Right lobe of liver (tissue), 6 donors: ENCODE measurements at regions not wholly inside any gene's neighbourhood (a gene's known extent, or its start where the extent isn't known, plus 50 kb on each side); places are given as distances from the start of the nearest gene placed in this dataset.

Experiments used
- ATAC-seq, 4 donors: fragments of 200-7000 bp; cut with Tn5 transposase; one replicate each; pipeline ENCODE4 v1.9.1; 2020; ENCODE audit warnings: mild to moderate bottlenecking in 4 of 4, moderate library complexity in 4 of 4
- DNase-seq, 3 donors: peaks; one replicate each; pipeline ENCODE4 v3.0.0-alpha.2; 2020
- H3K27ac ChIP-seq, 3 donors: fragments of 200-600 bp; one replicate each; pipeline ENCODE4 v1.8.0; 2022
- H3K27me3 ChIP-seq, 2 donors: fragments of 200-600 bp; one replicate each; pipeline ENCODE4 v1.8.0; 2022
- H3K36me3 ChIP-seq, 4 donors: fragments of 200-600 bp; sonication (generic) in 1 of 4; one replicate each; pipeline versions ENCODE4 v1.5.1 to v1.8.0; 2017 to 2022; ENCODE audit warnings: control low read depth in 1 of 4
- H3K4me1 ChIP-seq, 4 donors: fragments of 200-600 bp; sonication (generic) in 1 of 4; one replicate each; pipeline versions ENCODE4 v1.5.1 to v1.8.0; 2017 to 2022; ENCODE audit warnings: control low read depth in 1 of 4
- H3K4me3 ChIP-seq, 3 donors: fragments of 200-600 bp; one replicate each; pipeline ENCODE4 v1.8.0; 2022
- H3K9me3 ChIP-seq, 4 donors: fragments of 200-600 bp; sonication (generic) in 1 of 4; one replicate each; pipeline versions ENCODE4 v1.5.1 to v1.8.0; 2017 to 2022; ENCODE audit warnings: control low read depth in 1 of 4
- POLR2A ChIP-seq: fragments of 450-650 bp; IDR thresholded peaks from one replicate; pipeline ENCODE4 v1.6.1; 2017; ENCODE audit warnings: antibody characterized with exemption, mild to moderate bottlenecking
- WGBS: methylation state at CpG from one replicate; pipeline ENCODE4 v1.1.6; 2018; ENCODE audit warnings: low coverage, low lambda C conversion rate; ENCODE audit not compliant: insufficient coverage; ENCODE audit errors: missing lambda C conversion rate; 5-methylcytosine and 5-hydroxymethylcytosine counted together
- intact Hi-C, 2 donors: fragments of 100-400 bp; cut with DNase I; formaldehyde crosslinking; loops; one replicate each; pipeline versions ENCODE4 v1.11.2 to v1.14.1; 2022
- TF ChIP-seq, protein P1 (sequence below), 4 donors: fragments of 200-600 bp in 3 of 4; fragments of 450-650 bp in 1 of 4; IDR thresholded peaks; one replicate each; pipeline versions ENCODE4 v1.5.1 to v1.8.0; 2016 to 2022; ENCODE audit warnings: antibody characterized with exemption in 4 of 4, mild to moderate bottlenecking in 2 of 4
- donor health status: DM: no; HTN: yes; CAD: no.
- donor health status: DM: no; HTN: no; CAD: no.
- donor health status: DM: no; HTN: no; CAD: no.
- donor health status: DM: no; HTN: yes; CAD: no.
- donor health status: DM: no; HTN: yes; CAD: no.

DNA sequence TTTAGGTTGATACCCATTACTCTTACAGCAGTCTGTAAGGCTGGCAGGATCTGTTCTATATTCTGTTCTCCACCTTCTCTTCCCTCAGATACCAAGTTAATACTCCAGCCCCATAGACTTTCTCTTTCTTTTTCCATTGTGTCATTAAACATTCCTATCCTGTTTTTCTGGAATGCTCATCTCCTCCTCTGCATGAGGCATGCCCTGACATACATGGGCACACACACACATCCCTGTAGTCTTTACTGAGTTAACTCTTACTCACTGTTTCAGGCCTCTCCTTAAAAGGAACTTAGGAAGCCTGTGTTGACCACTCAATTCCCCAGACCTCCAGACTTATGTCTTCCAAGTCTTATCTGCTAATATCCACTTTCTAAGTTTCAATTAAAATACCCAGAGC is 476.8 kb downstream of the METTL15 start:
- TF ChIP-seq, protein P1, sequence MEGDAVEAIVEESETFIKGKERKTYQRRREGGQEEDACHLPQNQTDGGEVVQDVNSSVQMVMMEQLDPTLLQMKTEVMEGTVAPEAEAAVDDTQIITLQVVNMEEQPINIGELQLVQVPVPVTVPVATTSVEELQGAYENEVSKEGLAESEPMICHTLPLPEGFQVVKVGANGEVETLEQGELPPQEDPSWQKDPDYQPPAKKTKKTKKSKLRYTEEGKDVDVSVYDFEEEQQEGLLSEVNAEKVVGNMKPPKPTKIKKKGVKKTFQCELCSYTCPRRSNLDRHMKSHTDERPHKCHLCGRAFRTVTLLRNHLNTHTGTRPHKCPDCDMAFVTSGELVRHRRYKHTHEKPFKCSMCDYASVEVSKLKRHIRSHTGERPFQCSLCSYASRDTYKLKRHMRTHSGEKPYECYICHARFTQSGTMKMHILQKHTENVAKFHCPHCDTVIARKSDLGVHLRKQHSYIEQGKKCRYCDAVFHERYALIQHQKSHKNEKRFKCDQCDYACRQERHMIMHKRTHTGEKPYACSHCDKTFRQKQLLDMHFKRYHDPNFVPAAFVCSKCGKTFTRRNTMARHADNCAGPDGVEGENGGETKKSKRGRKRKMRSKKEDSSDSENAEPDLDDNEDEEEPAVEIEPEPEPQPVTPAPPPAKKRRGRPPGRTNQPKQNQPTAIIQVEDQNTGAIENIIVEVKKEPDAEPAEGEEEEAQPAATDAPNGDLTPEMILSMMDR (IDR thresholded peaks at IDR 0.05), result no peak
- no peak for TF ChIP-seq POLR2A
- intact Hi-C loops, result no loop called here
- no peaks in the 10 kb centered on the region for H3K9me3 ChIP-seq
- no peak overlapping the region for H3K4me3 ChIP-seq
- ATAC-seq (no peak), DNase-seq (no peak)
- H3K36me3 ChIP-seq, result no peaks in the 10 kb centered on the region
- no peak overlapping the region for H3K27ac ChIP-seq
- no peaks in the 10 kb centered on the region for H3K27me3 ChIP-seq
- no peaks in the 10 kb centered on the region for H3K4me1 ChIP-seq

DNA sequence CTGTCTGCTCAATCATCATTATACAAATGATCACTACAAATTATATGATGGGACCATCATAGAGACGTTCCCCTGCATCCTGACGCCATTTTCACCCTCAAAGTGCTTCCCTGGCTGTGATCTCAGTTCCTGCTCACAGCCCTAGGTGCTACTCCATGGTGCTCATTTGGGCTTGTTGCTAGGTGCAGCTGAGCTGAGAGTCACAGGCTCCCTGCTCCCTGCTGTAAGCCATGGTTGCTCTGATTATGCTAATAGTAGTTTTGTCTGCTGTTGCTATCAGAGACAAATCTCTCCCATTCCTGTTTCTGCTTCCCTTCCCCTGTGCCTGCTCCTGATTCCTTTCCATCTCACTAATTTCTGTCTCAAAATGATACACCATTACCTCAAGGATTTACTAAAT is 474.3 kb downstream of the METTL15 start:
- no peaks in the 10 kb centered on the region for H3K36me3 ChIP-seq
- ATAC-seq, result no peak
- no peak overlapping the region for H3K4me3 ChIP-seq
- no peak overlapping the region for H3K27ac ChIP-seq
- intact Hi-C loops, result no loop called here
- no peak for TF ChIP-seq POLR2A
- TF ChIP-seq, protein P1 (IDR thresholded peaks at IDR 0.05), result no peak
- DNase-seq, result no peak
- no peaks in the 10 kb centered on the region for H3K9me3 ChIP-seq
- H3K27me3 ChIP-seq, result no peaks in the 10 kb centered on the region
- no peaks in the 10 kb centered on the region for H3K4me1 ChIP-seq
- WGBS, result 20% methylated on average over 2 of the region's 2 CpGs

DNA sequence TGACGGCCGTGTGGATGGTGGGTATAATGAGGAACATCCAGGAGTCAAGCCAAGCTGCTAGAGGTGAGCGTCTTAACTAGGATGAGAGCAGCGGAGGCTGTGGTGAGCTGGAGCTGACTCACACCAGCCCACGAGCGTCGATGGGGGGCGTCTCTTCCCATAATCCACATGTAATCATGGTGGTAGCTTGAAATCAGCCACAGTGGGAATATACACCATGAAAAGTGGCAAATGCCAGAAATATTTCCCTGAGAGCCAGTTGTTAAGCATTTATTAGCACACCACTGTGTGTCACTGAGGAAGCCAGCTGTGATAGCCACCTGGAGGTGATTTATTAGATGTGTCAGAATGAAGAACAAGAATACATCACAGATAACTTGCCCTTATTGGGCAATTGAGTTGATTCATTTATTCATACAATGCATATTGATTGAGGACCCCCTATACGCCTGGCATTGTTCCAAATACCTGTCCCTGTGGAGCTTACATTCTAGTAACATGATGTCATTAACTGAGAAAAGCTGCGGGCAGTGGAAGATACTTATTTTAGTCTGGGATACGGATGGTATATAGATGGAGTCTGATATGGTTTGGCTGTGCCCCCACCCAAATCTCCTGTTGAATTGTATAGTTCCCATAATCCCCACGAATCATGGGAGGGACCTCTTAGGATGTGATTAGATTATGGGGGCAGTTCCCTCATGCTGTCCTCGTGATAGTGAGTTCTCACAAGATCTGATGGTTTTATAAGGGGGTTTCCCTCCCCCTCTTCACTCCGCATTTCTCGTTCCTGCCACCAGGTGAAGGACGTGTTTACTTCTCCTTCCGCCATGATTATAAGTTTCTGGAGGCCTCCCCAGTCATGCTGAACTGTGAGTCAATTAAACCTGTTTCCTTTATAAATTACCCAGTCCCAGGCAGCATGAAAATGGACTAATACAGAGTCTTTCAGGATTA is 473.4 kb downstream of the METTL15 start:
- Histone ChIP-seq H3K36me3 (no peaks in the 10 kb centered on the region), H3K27me3 (no peaks in the 10 kb centered on the region), H3K4me1 (no peaks in the 10 kb centered on the region), H3K4me3 (no peak overlapping the region), H3K9me3 (no peaks in the 10 kb centered on the region), H3K27ac (no peak overlapping the region)
- TF ChIP-seq POLR2A, result no peak
- TF ChIP-seq, protein P1 (IDR thresholded peaks at IDR 0.05), result no peak
- no peak for ATAC-seq
- DNase-seq, result no peak
- intact Hi-C loops, result no loop called here
- WGBS, result 68% methylated on average over 16 of the region's 17 CpGs

DNA sequence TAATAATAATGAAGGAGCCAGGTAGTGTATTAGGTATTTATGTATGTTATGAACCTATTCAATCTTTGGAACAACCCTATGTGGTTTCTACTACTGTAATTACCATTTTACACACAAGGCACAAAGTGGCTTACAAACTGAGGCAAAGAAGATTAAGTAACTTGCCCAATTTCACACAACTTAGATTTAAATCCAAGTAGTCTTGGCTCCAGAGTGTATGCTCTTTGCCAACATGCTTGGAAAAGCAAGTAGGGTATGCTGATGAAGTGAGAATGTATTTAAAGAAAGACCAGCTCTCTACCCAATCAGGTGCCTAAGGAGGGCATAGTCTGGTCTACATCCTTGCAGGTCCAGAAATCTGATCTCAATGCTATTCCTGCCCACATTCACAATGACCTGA is 463.2 kb downstream of the METTL15 start:
- DNase-seq, result no peak
- Histone ChIP-seq H3K27me3 (no peaks in the 10 kb centered on the region), H3K4me3 (no peak overlapping the region), H3K9me3 (no peaks in the 10 kb centered on the region), H3K4me1 (no peaks in the 10 kb centered on the region), H3K27ac (no peak overlapping the region), H3K36me3 (no peaks in the 10 kb centered on the region)
- intact Hi-C loops, result no loop called here
- TF ChIP-seq, protein P1 (IDR thresholded peaks at IDR 0.05), result no peak
- no peak for TF ChIP-seq POLR2A
- ATAC-seq, result no peak
